Peyer's patch (tissue), 4 donors: ENCODE measurements at regions not wholly inside any gene's neighbourhood (a gene's known extent, or its start where the extent isn't known, plus 50 kb on each side); places are given as distances from the start of the nearest gene placed in this dataset.

Experiments
- DNase-seq, 3 donors: peaks; one replicate each; pipeline ENCODE4 v3.0.0-alpha.2; 2017 to 2019
- H3K27ac ChIP-seq, 4 donors: fragments of 200-600 bp; sonication (generic); one replicate each; pipeline ENCODE4 v1.5.1; 2016 to 2019
- H3K27me3 ChIP-seq, 2 donors: fragments of 200-600 bp; sonication (generic); one replicate each; pipeline ENCODE4 v1.5.1; 2019
- H3K36me3 ChIP-seq, 3 donors: fragments of 200-600 bp; sonication (generic); one replicate each; pipeline ENCODE4 v1.5.1; 2016 to 2019
- H3K4me1 ChIP-seq, 4 donors: fragments of 200-600 bp; sonication (generic); one replicate each; pipeline ENCODE4 v1.5.1; 2016 to 2019
- H3K4me3 ChIP-seq, 4 donors: fragments of 200-600 bp; sonication (generic); 1 replicate in 3 of 4; 2 replicates in 1 of 4; pipeline ENCODE4 v1.5.1; 2016 to 2019; ENCODE audit warnings: mild to moderate bottlenecking in 1 of 4
- H3K9me3 ChIP-seq, 4 donors: fragments of 200-600 bp; sonication (generic); one replicate each; pipeline ENCODE4 v1.5.1; 2016 to 2019; ENCODE audit warnings: mild to moderate bottlenecking in 1 of 4
- CTCF ChIP-seq, 6 experiments: fragments of 450-650 bp in 4 of 6; fragments of 200-600 bp in 2 of 6; sonication (generic) in 1 of 6; IDR thresholded peaks; one replicate each; pipeline ENCODE4 v1.5.1; 2017 to 2019; ENCODE audit warnings: antibody characterized with exemption in 6 of 6, mild to moderate bottlenecking in 3 of 6, moderate library complexity in 1 of 6
- POLR2A ChIP-seq, 2 donors: fragments of 450-650 bp; IDR thresholded peaks; one replicate each; pipeline ENCODE4 v1.5.1; 2017; ENCODE audit warnings: antibody characterized with exemption in 2 of 2, mild to moderate bottlenecking in 2 of 2, moderate library complexity in 2 of 2

- Histone ChIP-seq H3K4me3 (no peak overlapping the region), H3K36me3 (no peaks in the 10 kb centered on the region), H3K27me3 (no peaks in the 10 kb centered on the region), H3K27ac (no peak overlapping the region), H3K4me1 (no peaks in the 10 kb centered on the region), H3K9me3 (no peaks in the 10 kb centered on the region)
- no peak for TF ChIP-seq POLR2A (IDR thresholded peaks at IDR 0.05)
- no peak for TF ChIP-seq CTCF (IDR thresholded peaks at IDR 0.05)
- DNase-seq, result no peak
Measured at GRCh38 chr3:4147556-4148118, 155.5 kb upstream of the SETMAR start.

DNA sequence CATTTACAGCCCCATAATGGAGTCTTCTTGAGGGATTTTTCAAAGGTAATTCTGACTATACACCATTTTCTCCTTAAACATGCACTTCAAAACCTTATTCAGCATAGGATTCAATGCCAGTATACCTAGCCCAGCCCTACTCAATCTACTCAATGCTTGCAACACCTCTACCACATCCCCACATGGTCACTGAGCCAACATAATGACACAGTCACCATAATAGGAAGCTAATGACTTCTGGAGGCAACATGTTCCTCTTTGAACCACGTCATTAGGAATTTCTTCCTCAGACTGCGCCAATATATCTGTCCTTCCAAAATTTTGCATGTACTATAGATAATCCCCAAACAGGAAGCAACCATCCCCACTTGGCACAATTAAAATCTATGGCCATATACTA, 153.9 kb upstream of the SETMAR start:
- Histone ChIP-seq H3K27me3 (no peaks in the 10 kb centered on the region), H3K4me1 (no peaks in the 10 kb centered on the region), H3K9me3 (no peaks in the 10 kb centered on the region), H3K4me3 (no peak overlapping the region), H3K27ac (no peak overlapping the region), H3K36me3 (no peaks in the 10 kb centered on the region)
- TF ChIP-seq CTCF (IDR thresholded peaks at IDR 0.05), result no peak
- no peak for TF ChIP-seq POLR2A (IDR thresholded peaks at IDR 0.05)
- DNase-seq, result no peak

GRCh38 chr3:4150816-4151215, 152.4 kb upstream of the SETMAR start:
- Histone ChIP-seq H3K9me3 (no peaks in the 10 kb centered on the region), H3K27ac (no peak overlapping the region), H3K36me3 (no peaks in the 10 kb centered on the region), H3K4me1 (no peaks in the 10 kb centered on the region), H3K4me3 (no peak overlapping the region), H3K27me3 (no peaks in the 10 kb centered on the region)
- TF ChIP-seq POLR2A (IDR thresholded peaks at IDR 0.05), result no peak
- no peak for TF ChIP-seq CTCF (IDR thresholded peaks at IDR 0.05)
- DNase-seq, result no peak

- TF ChIP-seq POLR2A (IDR thresholded peaks at IDR 0.05) (no peak), CTCF (IDR thresholded peaks at IDR 0.05) (no peak)
- no peak overlapping the region for H3K27ac ChIP-seq
- no peaks in the 10 kb centered on the region for H3K27me3 ChIP-seq
- H3K4me1 ChIP-seq, result no peaks in the 10 kb centered on the region
- H3K36me3 ChIP-seq, result no peaks in the 10 kb centered on the region
- H3K4me3 ChIP-seq, result no peak overlapping the region
- no peaks in the 10 kb centered on the region for H3K9me3 ChIP-seq
- DNase-seq, result no peak
Measured at GRCh38 chr3:4151859-4152258, 151.3 kb upstream of the SETMAR start.

- no peak for DNase-seq
Measured at GRCh38 chr3:4153771-4154170, 149.4 kb upstream of the SETMAR start.

More at GRCh38 chr3:4153771-4154170, 149.4 kb upstream of the SETMAR start:
- H3K36me3 ChIP-seq, result no peaks in the 10 kb centered on the region
- H3K4me3 ChIP-seq, result no peak overlapping the region
- no peaks in the 10 kb centered on the region for H3K4me1 ChIP-seq
- no peaks in the 10 kb centered on the region for H3K27me3 ChIP-seq
- H3K9me3 ChIP-seq, result no peaks in the 10 kb centered on the region
- no peak overlapping the region for H3K27ac ChIP-seq
- no peak for TF ChIP-seq CTCF (IDR thresholded peaks at IDR 0.05)
- no peak for TF ChIP-seq POLR2A (IDR thresholded peaks at IDR 0.05)
